Esophagus squamous epithelium (tissue), 5 donors: ENCODE measurements at regions not wholly inside any gene's neighbourhood (a gene's known extent, or its start where the extent isn't known, plus 50 kb on each side); places are given as distances from the start of the nearest gene placed in this dataset.

Experiments
- DNase-seq: peaks from one replicate; lab custom pipeline; 2025; lab: John Stamatoyannopoulos, UW
- H3K27ac ChIP-seq, 4 donors: fragments of 200-600 bp; sonication (generic); one replicate each; pipeline ENCODE4 v1.5.1; 2016 to 2019; ENCODE audit warnings: mild to moderate bottlenecking in 1 of 4
- H3K27me3 ChIP-seq, 4 donors: fragments of 200-600 bp; sonication (generic); 1 replicate in 3 of 4; 2 replicates in 1 of 4; pipeline versions ENCODE4 v1.5.1 to v1.6.0; 2017 to 2021; ENCODE audit warnings: antibody characterized with exemption in 1 of 4
- H3K36me3 ChIP-seq, 3 donors: fragments of 200-600 bp; sonication (generic); one replicate each; pipeline ENCODE4 v1.5.1; 2016 to 2019
- H3K4me1 ChIP-seq, 3 donors: fragments of 200-600 bp; sonication (generic); one replicate each; pipeline ENCODE4 v1.5.1; 2017 to 2019
- H3K4me3 ChIP-seq, 4 donors: fragments of 200-600 bp; sonication (generic); 1 replicate in 3 of 4; 2 replicates in 1 of 4; pipeline ENCODE4 v1.5.1; 2016 to 2019; ENCODE audit warnings: mild to moderate bottlenecking in 2 of 4, moderate library complexity in 1 of 4
- H3K9me3 ChIP-seq, 3 donors: fragments of 200-600 bp; sonication (generic); one replicate each; pipeline ENCODE4 v1.5.1; 2016 to 2019
- CTCF ChIP-seq, 6 experiments: fragments of 450-650 bp in 4 of 6; fragments of 200-600 bp in 2 of 6; sonication (generic) in 2 of 6; IDR thresholded peaks; one replicate each; pipeline ENCODE4 v1.5.1; 2016 to 2019; ENCODE audit warnings: antibody characterized with exemption in 6 of 6, mild to moderate bottlenecking in 4 of 6, moderate library complexity in 4 of 6
- POLR2A ChIP-seq, 4 donors: fragments of 450-650 bp; IDR thresholded peaks; one replicate each; pipeline ENCODE4 v1.6.1; 2017; ENCODE audit warnings: antibody characterized with exemption in 4 of 4, mild to moderate bottlenecking in 4 of 4, moderate library complexity in 3 of 4
- WGBS, 2 donors: methylation state at CpG; one replicate each; pipeline ENCODE4 v1.1.5; 2018; 5-methylcytosine and 5-hydroxymethylcytosine counted together
- intact Hi-C: fragments of 100-400 bp; cut with DNase I; formaldehyde crosslinking; loops from one replicate; pipeline ENCODE4 v1.15.0; 2022
- donor health status: DM: yes; HTN: yes; CAD: no.

GRCh38 chr5:12204761-12205160 lies 300.5 kb upstream of the CTNND2 start:
- no peak overlapping the region for H3K4me3 ChIP-seq
- H3K9me3 ChIP-seq: no peaks in the 10 kb centered on the region
- 40 to 41% methylated on average over 2 of the region's 2 CpGs for WGBS, 2 donors
- no peaks in the 10 kb centered on the region for H3K36me3 ChIP-seq
- H3K4me1 ChIP-seq: no peaks in the 10 kb centered on the region
- TF ChIP-seq POLR2A (IDR thresholded peaks at IDR 0.05) (no peak), CTCF (IDR thresholded peaks at IDR 0.05) (no peak)
- H3K27ac ChIP-seq: no peak overlapping the region
- no peak for DNase-seq
- H3K27me3 ChIP-seq: no peaks in the 10 kb centered on the region
- intact Hi-C loops: no loop called here

- no peaks in the 10 kb centered on the region for H3K9me3 ChIP-seq
- TF ChIP-seq POLR2A (IDR thresholded peaks at IDR 0.05) (no peak), CTCF (IDR thresholded peaks at IDR 0.05) (no peak)
- H3K36me3 ChIP-seq: no peaks in the 10 kb centered on the region
- intact Hi-C loops: no loop called here
- no peak overlapping the region for H3K27ac ChIP-seq
- no peak overlapping the region for H3K4me3 ChIP-seq
- no peak for DNase-seq
- no peaks in the 10 kb centered on the region for H3K4me1 ChIP-seq
- no peaks in the 10 kb centered on the region for H3K27me3 ChIP-seq
- WGBS, 2 donors: 80 to 83% methylated on average over 9 of the region's 9 CpGs
These were observed 289.3 kb upstream of the CTNND2 start for GRCh38 chr5:12193536-12193935.

- intact Hi-C loops: no loop called here
- Histone ChIP-seq H3K27me3 (no peaks in the 10 kb centered on the region), H3K27ac (no peak overlapping the region), H3K4me1 (no peaks in the 10 kb centered on the region), H3K4me3 (no peak overlapping the region), H3K36me3 (no peaks in the 10 kb centered on the region), H3K9me3 (no peaks in the 10 kb centered on the region)
- 59 to 71% methylated on average over 6 of the region's 6 CpGs for WGBS, 2 donors
- DNase-seq: no peak
- TF ChIP-seq POLR2A (IDR thresholded peaks at IDR 0.05): no peak
- no peak for TF ChIP-seq CTCF (IDR thresholded peaks at IDR 0.05)
These were observed 278.8 kb upstream of the CTNND2 start for GRCh38 chr5:12183003-12183402.

- Histone ChIP-seq H3K4me1 (no peaks in the 10 kb centered on the region), H3K36me3 (no peaks in the 10 kb centered on the region), H3K4me3 (no peak overlapping the region), H3K27me3 (no peaks in the 10 kb centered on the region), H3K9me3 (no peaks in the 10 kb centered on the region), H3K27ac (no peak overlapping the region)
- DNase-seq: no peak
- TF ChIP-seq POLR2A (IDR thresholded peaks at IDR 0.05): no peak
- TF ChIP-seq CTCF (IDR thresholded peaks at IDR 0.05): no peak
- intact Hi-C loops: no loop called here
These were observed 273.6 kb upstream of the CTNND2 start for GRCh38 chr5:12177851-12178250.

- H3K36me3 ChIP-seq: no peaks in the 10 kb centered on the region
- no peak overlapping the region for H3K27ac ChIP-seq
- H3K27me3 ChIP-seq: no peaks in the 10 kb centered on the region
- no peaks in the 10 kb centered on the region for H3K4me1 ChIP-seq
- no peaks in the 10 kb centered on the region for H3K9me3 ChIP-seq
- DNase-seq: no peak
- no peak overlapping the region for H3K4me3 ChIP-seq
- intact Hi-C loops: no loop called here
- TF ChIP-seq POLR2A (IDR thresholded peaks at IDR 0.05) (no peak), CTCF (IDR thresholded peaks at IDR 0.05) (no peak)
These were observed 273.0 kb upstream of the CTNND2 start for GRCh38 chr5:12177225-12177624.
